WERI-Rb-1 (cell line): ENCODE measurements at regions not wholly inside any gene's neighbourhood (a gene's known extent, or its start where the extent isn't known, plus 50 kb on each side); places are given as distances from the start of the nearest gene placed in this dataset.

Experiments
- DNase-seq: peaks from one replicate; pipeline ENCODE4 v3.0.0-alpha.2; 2020
- H3K27ac ChIP-seq: fragments of 250-450 bp; sonication (Bioruptor Pico); 2 replicates; pipeline ENCODE4 v1.5.1; 2020; ENCODE audit warnings: mild to moderate bottlenecking, moderate library complexity
- H3K27me3 ChIP-seq: fragments of 250-450 bp; sonication (Bioruptor Pico); 2 replicates; pipeline ENCODE4 v1.5.1; 2021; ENCODE audit warnings: mild to moderate bottlenecking, low read depth, moderate library complexity; ENCODE audit not compliant: insufficient read depth, severe bottlenecking
- H3K36me3 ChIP-seq: fragments of 250-450 bp; sonication (Bioruptor Pico); 2 replicates; pipeline ENCODE4 v1.5.1; 2020; ENCODE audit warnings: mild to moderate bottlenecking, moderate library complexity
- H3K4me3 ChIP-seq: 2 replicates; pipeline ENCODE4 v1.5.1; 2011; ENCODE audit warnings: low read depth, mild to moderate bottlenecking, control low read depth, low read length
- H3K9me3 ChIP-seq: fragments of 250-450 bp; sonication (Bioruptor Pico); 2 replicates; pipeline ENCODE4 v1.5.1; 2021; ENCODE audit warnings: mild to moderate bottlenecking, moderate library complexity; ENCODE audit not compliant: severe bottlenecking
- TF ChIP-seq, protein P1 (sequence below): IDR thresholded peaks from 2 replicates; pipeline ENCODE4 v1.5.1; 2011; ENCODE audit warnings: low read depth, mild to moderate bottlenecking, control low read depth, inconsistent platforms, low read length

DNA sequence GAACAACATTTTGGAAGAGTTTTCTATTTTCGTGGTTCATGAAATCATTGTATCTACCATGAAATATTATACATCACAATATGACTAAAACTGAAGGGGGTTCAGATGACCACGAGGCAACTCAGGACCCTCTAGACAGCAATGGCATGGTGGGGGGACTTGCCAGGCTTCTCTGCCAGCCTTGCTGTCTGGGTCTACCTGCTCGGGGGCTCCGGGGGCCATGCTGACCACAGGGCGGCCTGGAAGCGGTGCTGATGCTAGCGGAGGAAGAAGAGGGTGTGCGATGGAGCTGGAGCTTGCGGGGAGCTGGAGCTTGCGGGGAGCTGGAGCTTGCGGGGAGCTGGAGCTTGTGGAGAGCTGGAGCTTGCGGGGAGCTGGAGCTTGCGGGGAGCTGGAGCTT, 89.2 kb upstream of the IRX4 start:
- Histone ChIP-seq H3K9me3 (peaks cover 4% of the 10 kb centered on the region), H3K36me3 (no peaks in the 10 kb centered on the region), H3K4me3 (no peak overlapping the region), H3K27me3 (peaks cover 62% of the 10 kb centered on the region), H3K27ac (no peak overlapping the region)
- TF ChIP-seq, protein P1, sequence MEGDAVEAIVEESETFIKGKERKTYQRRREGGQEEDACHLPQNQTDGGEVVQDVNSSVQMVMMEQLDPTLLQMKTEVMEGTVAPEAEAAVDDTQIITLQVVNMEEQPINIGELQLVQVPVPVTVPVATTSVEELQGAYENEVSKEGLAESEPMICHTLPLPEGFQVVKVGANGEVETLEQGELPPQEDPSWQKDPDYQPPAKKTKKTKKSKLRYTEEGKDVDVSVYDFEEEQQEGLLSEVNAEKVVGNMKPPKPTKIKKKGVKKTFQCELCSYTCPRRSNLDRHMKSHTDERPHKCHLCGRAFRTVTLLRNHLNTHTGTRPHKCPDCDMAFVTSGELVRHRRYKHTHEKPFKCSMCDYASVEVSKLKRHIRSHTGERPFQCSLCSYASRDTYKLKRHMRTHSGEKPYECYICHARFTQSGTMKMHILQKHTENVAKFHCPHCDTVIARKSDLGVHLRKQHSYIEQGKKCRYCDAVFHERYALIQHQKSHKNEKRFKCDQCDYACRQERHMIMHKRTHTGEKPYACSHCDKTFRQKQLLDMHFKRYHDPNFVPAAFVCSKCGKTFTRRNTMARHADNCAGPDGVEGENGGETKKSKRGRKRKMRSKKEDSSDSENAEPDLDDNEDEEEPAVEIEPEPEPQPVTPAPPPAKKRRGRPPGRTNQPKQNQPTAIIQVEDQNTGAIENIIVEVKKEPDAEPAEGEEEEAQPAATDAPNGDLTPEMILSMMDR: no peak
- DNase-seq: no peak

DNA sequence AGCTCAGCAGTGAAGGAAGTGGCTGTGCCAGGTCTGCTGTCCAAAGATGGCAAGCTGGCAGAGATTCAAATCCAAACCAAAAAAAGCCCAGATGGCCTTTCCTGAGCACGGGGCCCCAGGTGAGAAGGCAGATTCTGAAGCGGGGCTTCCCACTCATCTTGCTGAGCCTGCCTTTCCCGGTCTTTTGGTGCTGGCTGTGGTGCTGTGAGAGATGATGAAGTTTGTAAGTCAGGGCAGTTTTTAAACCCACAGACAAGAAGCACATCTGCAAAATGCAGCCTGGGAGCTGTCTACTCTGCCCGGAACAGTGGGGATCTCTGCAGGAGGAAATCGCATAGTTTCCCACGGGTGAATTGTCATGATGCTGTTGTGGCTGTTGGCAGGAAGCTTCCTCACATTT, 85.0 kb upstream of the IRX4 start:
- Histone ChIP-seq H3K9me3 (no peaks in the 10 kb centered on the region), H3K27ac (no peak overlapping the region), H3K4me3 (no peak overlapping the region), H3K27me3 (peaks cover 62% of the 10 kb centered on the region), H3K36me3 (no peaks in the 10 kb centered on the region)
- TF ChIP-seq, protein P1: no peak
- no peak for DNase-seq

DNA sequence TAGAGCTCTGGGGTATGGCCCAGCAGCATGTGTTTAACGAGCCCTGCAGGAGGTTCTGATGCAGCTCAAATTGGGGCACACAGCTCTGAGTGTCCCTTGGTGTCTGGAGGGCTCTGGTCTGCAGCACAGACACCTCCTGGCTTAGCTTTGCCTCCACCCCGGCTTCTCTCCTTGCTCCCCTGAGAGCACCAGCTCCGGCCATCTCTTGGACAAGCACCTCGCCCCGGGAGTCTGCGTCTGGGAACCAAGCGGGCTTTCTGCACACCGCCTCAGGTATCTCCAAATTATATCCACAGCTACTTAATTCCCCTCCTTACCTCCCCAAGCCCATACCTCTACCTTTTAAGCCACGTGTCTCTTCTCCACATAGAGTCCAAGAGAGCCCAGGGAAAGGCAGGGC, 83.7 kb upstream of the IRX4 start:
- no peaks in the 10 kb centered on the region for H3K36me3 ChIP-seq
- DNase-seq: no peak
- peaks cover 66% of the 10 kb centered on the region for H3K27me3 ChIP-seq
- no peak overlapping the region for H3K4me3 ChIP-seq
- peaks cover 2% of the 10 kb centered on the region for H3K9me3 ChIP-seq
- no peak overlapping the region for H3K27ac ChIP-seq
- TF ChIP-seq, protein P1: no peak

DNA sequence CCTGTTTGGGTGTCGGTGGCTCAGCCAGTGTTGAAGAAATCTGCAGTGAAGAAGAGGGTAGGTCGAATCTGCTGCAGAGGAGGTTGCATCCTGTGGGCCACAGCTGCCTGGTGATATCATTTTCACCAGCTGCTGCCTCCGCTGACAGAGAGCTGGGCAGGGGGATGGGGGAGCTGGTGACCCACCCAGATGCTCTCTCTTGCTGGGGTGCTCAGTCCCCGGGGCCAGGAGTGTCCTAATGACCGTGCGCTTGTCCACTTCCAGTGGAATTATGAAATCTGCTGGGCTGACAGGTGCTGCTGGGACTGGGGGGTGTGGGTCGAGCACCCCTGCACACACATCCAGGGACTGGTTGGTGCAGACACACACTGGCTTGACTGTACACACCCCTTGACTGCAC, 83.2 kb upstream of the IRX4 start:
- peaks cover 71% of the 10 kb centered on the region for H3K27me3 ChIP-seq
- no peak overlapping the region for H3K27ac ChIP-seq
- TF ChIP-seq, protein P1: no peak
- no peak overlapping the region for H3K4me3 ChIP-seq
- no peak for DNase-seq
- no peaks in the 10 kb centered on the region for H3K36me3 ChIP-seq
- peaks cover 2% of the 10 kb centered on the region for H3K9me3 ChIP-seq

DNA sequence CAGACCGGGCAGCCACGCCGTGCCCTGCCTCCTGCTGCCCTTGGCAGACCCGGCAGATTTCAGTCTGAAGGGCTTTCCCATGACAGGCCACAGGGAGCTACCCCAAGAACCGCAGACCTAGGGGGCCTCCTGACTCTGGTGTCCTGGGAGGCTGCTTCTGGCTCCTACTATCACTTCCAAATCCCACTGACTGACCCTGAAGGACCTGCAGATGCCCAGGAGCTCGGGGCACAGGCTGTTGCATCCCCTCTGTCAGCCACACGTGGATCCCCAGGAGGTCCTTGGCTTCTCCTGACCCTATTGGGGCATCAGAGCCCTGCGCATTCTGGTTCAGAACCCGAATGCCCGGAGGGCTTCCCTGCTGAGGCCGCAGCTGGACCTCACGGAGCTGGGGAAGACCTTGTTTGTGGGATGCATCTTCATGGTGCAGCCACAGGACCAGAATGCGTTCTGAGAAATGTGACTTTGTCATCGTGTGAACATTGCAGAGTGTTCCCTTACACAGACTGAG, 81.3 kb upstream of the IRX4 start:
- Histone ChIP-seq H3K9me3 (peaks cover 2% of the 10 kb centered on the region), H3K4me3 (no peak overlapping the region), H3K27me3 (peaks cover 89% of the 10 kb centered on the region), H3K27ac (no peak overlapping the region), H3K36me3 (no peaks in the 10 kb centered on the region)
- no peak for DNase-seq
- TF ChIP-seq, protein P1: no peak

DNA sequence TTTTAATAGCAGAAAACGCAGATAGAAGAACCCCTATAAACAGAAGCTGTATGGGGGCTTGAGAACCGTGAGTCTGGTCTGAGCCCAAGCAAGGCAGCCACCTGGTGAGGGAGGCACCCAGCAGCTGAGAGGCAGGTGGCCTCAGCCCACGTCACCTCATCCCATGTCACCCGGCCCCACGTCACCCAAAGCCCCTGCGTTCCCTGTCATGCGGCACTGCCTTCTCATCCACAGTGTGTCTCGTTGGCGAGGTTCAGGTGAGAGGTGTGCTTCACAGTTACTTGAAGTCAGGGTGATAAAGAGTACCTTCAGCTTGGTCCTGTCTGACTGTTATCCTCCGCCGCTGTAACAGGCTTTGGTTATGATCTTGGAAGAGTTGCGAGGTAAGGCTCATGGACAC, 80.6 kb upstream of the IRX4 start:
- H3K27ac ChIP-seq: no peak overlapping the region
- H3K4me3 ChIP-seq: no peak overlapping the region
- DNase-seq: no peak
- peaks cover 95% of the 10 kb centered on the region for H3K27me3 ChIP-seq
- H3K9me3 ChIP-seq: peaks cover 2% of the 10 kb centered on the region
- TF ChIP-seq, protein P1: no peak
- H3K36me3 ChIP-seq: no peaks in the 10 kb centered on the region
